ENCODE measurements at regions not wholly inside any gene's neighbourhood (a gene's known extent, or its start where the extent isn't known, plus 50 kb on each side); places are given as distances from the start of the nearest gene placed in this dataset. TPM values are rescaled to one million over a fixed set of nuclear protein-coding genes. Genes with fewer than 3 reads are reported as not detected.
A peak's percentile ranks its signal among the peaks of the same experiment; 100 is the strongest.

GRCh38 chr6:22227824-22228610, 68.8 kb downstream of the PRL start:
- Histone ChIP-seq H3K9me3 (no peaks in the 10 kb centered on the region), H3K27me3 (no peaks in the 10 kb centered on the region), H3K4me3 (no peak overlapping the region), H3K27ac (no peak overlapping the region), H3K4me1 (no peaks in the 10 kb centered on the region), H3K36me3 (replicated peaks in 1 of 2; ENCODE audit: insufficient read depth in 1 of 2, low read depth in 2 of 2) (no peaks in the 10 kb centered on the region)
- intact Hi-C loops (cut with DNase I), result no loop called here
- ATAC-seq (no peak), DNase-seq (no peak)
- 59 to 61% methylated on average over 2 of the region's 2 CpGs for whole genome bisulfite sequencing, 2 donors
- TF ChIP-seq CTCF (IDR thresholded peaks at IDR 0.05) (no peak), POLR2A (IDR thresholded peaks at IDR 0.05) (no peak)

GRCh38 chr6:22231050-22231449, 65.8 kb downstream of the PRL start:
- 75 to 84% methylated on average over 7 of the region's 7 CpGs for WGBS, 2 donors
- ATAC-seq, result no peak

GRCh38 chr6:22231616-22232015, 65.2 kb downstream of the PRL start:
- no peak for ATAC-seq
- H3K27ac ChIP-seq, result no peak overlapping the region
- H3K4me1 ChIP-seq, result no peaks in the 10 kb centered on the region
- no peaks in the 10 kb centered on the region for H3K36me3 ChIP-seq (replicated peaks in 1 of 2; ENCODE audit: insufficient read depth in 1 of 2, low read depth in 2 of 2)
- DNase-seq, result no peak
- intact Hi-C loops (cut with DNase I), result no loop called here
- WGBS, 2 donors, result 76 to 80% methylated on average over 4 of the region's 4 CpGs
- H3K27me3 ChIP-seq, result no peaks in the 10 kb centered on the region
- no peak for TF ChIP-seq CTCF (IDR thresholded peaks at IDR 0.05)
- H3K4me3 ChIP-seq, result no peak overlapping the region
- H3K9me3 ChIP-seq, result no peaks in the 10 kb centered on the region

More at GRCh38 chr6:22231050-22231449, 65.8 kb downstream of the PRL start:
- no peaks in the 10 kb centered on the region for H3K36me3 ChIP-seq (replicated peaks in 1 of 2; ENCODE audit: insufficient read depth in 1 of 2, low read depth in 2 of 2)
- no peak overlapping the region for H3K27ac ChIP-seq
- DNase-seq, result no peak
- no peaks in the 10 kb centered on the region for H3K9me3 ChIP-seq
- H3K27me3 ChIP-seq, result no peaks in the 10 kb centered on the region
- no peak overlapping the region for H3K4me3 ChIP-seq
- TF ChIP-seq POLR2A (IDR thresholded peaks at IDR 0.05), result no peak
- no peak for TF ChIP-seq CTCF (IDR thresholded peaks at IDR 0.05)
- no peaks in the 10 kb centered on the region for H3K4me1 ChIP-seq
- intact Hi-C loops (cut with DNase I), result no loop called here

- ATAC-seq (no peak), DNase-seq (peak in 1 of 4 donors; percentile 23)
- Histone ChIP-seq H3K27ac (no peak overlapping the region), H3K36me3 (replicated peaks in 1 of 2; ENCODE audit: insufficient read depth in 1 of 2, low read depth in 2 of 2) (no peaks in the 10 kb centered on the region), H3K9me3 (no peaks in the 10 kb centered on the region), H3K4me1 (no peaks in the 10 kb centered on the region), H3K4me3 (no peak overlapping the region), H3K27me3 (no peaks in the 10 kb centered on the region)
- intact Hi-C loops (cut with DNase I), result no loop called here
- 55 to 58% methylated on average over 6 of the region's 6 CpGs for WGBS, 2 donors
- TF ChIP-seq CTCF (IDR thresholded peaks at IDR 0.05), result no peak
- TF ChIP-seq POLR2A (IDR thresholded peaks at IDR 0.05), result no peak
Measured at GRCh38 chr6:22236626-22237414, 60.0 kb downstream of the PRL start.

Small RNAs in the stretch of these regions (small RNA-seq; reads per million reads assigned to genes)
- not detected for gene AL136313.1
